NAMALWA (cell line): ENCODE measurements at regions not wholly inside any gene's neighbourhood (a gene's known extent, or its start where the extent isn't known, plus 50 kb on each side); places are given as distances from the start of the nearest gene placed in this dataset.

Experiments used
- DNase-seq: peaks from one replicate; pipeline ENCODE4 v3.0.0-alpha.2; 2015; ENCODE audit warnings: low spot score

DNA sequence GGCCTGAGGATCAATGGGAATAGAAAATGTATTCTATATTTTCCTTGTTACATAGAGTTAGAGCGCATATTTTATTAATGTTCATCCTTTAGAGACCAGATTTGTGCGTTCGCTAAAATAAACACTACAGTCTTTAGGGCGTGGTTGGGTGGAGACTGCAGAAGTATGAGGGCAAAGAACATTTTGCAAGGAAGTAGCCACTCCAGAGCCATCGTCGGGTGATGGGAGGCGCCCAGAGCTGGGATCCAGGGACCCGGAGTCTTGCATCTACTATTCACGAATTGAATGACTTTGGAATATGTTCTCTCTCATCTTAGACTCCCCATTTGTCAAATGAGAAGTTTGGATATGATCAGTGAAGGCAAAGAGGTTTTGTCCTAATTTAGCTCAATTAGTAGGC is 154.2 kb upstream of the IRX6 start:
- no peak for DNase-seq

DNA sequence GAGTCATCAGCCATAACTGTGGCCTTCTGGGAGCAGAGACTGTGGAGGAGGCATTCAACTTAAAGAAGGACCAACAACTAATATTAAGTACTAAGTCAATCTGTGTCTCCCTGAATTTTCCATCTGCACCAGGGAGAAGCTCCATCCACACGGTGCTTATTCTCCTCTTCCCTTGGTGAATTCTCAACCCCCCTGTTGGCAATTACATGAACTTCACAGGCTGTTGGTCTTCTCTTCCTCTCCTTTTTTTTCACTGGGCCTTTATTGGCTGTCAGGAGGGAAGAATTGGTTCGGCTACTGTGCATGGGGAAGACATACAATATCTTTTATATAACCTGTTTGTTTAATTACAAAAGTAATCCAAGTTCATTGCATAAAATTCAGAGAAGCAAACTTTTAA is 152.8 kb upstream of the IRX6 start:
- peak; percentile 2 for DNase-seq

DNA sequence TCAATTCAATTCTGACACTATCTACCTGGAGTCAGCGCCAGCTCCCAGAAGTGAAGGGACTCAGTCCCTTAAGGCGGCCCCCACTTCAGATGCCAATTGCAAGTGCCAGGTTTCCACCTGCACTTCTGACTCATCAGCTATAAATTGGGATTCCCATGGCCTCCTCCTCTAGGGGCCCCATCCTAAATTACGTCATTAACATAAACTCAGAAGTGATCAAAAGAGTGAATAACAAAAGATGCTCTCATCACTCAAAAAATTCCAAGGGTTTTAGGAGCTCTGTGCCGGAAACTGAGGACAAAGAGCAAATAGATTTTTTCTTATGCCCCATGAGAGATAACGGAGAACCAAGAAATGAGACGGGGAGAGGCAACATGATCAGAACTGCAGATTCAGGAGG is 148.6 kb upstream of the IRX6 start:
- no peak for DNase-seq

DNA sequence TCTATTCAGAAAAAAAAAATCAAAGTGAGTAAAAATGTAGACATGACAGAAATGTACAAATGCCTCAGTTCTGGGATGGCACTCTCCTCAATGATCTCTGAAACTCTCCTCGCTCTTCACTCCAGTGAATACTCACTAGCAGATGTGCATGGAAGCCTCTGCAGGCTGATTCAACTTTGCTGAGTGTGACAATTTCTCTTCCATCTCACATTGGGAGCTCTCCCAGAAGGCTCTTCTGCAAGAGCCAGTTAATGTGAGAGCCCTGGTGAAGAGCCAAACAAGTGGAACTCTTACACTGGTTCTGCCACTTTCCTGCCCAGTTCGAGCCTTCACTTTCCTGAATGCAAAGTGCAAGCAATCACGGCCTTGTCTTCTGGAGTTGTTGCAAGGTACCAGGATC is 147.1 kb upstream of the IRX6 start:
- DNase-seq, result no peak

DNA sequence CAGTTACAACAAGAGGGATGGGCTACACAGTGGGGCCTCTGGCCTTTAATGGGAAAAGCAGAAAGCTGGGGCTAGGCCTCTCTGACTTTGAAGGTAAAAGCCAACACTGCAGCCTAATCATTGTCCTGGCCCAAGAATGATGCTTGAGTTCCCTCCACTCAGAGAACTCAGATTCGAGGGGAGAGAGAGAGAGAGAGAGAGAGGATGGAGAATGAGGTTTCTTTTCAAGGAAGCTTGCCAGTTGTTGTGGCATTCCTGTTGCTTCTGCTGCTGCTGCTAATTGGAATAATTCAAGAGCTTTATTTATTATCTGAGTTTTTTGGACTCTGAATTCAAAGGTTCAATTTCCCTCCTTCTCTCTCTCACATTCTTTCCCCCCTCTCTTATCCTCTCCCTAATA is 144.6 kb upstream of the IRX6 start:
- DNase-seq, result no peak

DNA sequence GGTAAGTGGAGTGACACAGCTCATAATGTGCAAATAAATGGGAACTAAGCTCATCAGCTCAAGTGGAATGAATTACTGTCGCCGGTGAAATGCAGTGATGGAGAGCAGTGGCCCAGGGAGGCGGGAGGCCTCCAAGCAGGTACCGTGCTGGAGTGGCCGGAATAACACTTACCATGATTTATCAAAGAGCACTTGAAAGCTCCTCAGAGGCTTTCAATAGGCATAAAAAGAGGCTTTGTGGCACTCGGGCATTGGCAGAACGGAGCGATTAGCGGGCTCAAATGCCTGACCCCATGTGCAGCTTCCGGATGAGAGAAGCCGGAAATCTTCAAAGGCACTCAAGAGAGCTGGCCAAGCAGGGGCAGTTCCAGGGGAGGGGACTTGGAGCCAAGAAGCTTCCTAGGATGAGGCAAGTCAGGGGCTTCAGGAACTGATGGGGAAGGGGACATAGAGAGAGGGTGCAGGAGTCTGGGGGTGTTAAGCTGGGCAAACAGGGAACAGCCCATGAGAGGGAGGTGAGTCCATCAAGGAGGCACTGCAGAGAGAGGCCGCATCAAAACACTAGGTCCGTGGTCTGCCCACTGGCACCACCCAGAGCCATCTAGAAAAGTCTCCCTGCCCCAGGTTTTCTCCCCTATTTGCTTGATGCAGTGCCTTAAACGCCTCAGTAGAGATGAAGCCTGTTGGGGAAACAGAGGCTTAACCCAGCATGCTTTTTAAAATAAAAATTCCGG is 144.0 kb upstream of the IRX6 start:
- no peak for DNase-seq

DNA sequence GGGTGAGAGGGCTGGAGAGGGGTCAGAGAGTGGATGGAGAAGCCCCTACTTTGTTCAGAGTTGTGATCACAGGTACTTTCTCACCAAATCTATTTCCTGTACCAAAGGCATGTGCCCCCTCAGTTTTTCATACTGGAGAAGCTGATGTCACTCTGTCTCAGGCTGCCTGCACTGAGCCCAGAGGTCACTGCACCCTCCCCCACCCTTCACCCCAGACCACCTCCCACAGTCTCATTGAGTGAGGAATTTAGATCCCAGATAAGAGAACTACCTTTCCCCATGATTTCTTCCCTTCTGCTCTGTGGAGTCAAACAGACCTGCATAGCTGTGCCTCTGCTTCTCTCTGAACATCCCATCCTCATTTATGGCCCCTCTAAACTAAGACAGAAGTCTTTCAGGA is 140.0 kb upstream of the IRX6 start:
- DNase-seq, result no peak

DNA sequence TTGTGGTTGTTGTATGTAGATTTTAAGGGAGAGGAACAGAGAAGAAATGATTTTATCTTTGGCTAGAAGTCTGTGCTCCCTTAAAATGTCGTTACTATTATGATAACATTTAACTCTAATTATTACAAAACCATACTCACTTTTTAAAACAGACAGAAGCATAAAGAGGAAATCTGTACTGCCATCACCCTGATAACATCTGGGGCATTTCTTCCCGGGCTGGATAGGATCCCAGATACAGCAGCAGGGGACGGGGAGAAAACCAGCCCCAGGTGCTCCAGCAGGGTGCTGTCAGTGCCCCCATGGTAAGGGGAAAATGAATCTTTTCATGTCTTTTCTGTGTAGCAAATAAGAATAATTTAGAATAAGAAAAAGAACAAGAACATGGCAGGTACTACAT is 139.4 kb upstream of the IRX6 start:
- no peak for DNase-seq

DNA sequence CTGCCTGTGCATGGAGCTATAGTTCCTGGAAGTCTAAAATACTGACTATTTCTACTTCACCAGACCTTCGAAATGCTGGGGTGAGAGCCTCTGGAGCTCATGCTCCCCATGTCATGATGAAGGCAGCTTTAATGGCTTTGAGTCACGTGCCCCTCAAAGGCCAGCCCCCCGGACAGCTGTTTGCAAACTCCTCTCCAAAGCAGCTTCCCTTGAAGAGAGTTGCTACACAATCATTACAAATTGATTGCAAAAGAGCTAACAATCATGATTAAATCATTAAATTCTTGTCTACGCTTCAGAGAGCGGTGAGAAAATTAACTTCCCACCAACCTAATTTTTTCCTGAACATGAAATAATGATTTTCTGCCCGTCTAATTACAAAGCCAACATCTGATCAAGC is 134.8 kb upstream of the IRX6 start:
- no peak for DNase-seq

DNA sequence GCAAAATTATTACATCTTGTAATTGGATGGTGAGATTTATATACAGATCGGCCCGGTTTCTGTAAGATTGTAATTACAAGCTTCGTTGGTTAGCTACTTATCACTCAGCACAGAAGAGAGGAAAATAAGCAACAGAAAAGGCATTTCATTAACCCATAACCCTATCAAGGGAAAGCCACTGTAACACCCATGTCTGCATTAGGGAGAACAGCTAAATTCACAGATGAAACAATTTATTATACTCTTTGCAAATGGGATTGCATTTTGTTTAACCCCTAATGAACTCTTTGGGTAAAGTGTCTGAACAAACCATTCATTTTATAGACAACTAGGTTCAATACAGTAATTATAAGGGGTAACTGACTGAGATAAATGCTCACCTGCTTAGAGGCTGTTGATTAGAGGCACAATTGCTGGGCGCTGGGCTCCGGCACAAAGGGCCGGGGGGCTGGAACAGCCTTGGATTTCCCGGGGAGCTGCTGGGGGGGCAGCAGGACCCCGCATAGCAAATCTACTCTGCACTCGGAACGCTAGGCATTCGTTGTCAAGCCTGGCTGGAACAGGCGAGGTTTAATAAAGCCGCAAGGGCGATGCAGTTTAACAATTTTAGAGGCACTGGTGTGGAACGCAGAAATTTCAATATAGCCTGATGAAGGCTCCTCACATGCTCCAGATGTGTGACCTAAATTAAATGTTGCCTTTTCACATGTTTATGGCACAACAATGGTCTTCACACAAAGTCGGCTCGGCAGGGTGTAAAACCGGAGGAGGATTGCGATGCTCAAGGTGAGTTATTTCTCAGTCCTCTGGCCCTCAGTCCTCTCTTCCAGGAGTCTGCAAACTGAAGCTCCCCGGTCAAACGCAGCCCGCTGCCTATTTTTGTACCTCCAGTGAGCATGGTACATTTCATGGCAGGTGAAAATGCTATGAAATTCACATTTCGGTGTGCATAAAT is 134.0 kb upstream of the IRX6 start:
- DNase-seq, result no peak

DNA sequence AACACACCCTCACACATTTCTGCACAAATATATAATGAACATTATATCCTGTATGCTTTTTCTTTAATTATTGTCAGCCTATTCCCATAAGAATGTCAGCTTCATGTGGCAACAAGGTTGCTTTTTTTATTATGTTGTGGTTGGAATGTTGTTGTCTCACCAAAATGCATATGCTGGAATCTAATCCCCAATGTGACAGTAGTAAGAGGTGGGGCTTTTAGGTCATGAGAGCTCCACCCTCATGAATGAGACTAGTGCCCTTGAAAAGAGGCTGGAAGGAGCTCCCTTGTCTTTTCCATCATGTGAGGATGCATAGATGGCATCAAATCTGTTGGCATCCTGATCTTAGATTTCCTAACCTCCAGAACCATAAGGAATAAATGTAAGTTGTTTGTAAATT is 131.3 kb upstream of the IRX6 start:
- DNase-seq, result no peak

DNA sequence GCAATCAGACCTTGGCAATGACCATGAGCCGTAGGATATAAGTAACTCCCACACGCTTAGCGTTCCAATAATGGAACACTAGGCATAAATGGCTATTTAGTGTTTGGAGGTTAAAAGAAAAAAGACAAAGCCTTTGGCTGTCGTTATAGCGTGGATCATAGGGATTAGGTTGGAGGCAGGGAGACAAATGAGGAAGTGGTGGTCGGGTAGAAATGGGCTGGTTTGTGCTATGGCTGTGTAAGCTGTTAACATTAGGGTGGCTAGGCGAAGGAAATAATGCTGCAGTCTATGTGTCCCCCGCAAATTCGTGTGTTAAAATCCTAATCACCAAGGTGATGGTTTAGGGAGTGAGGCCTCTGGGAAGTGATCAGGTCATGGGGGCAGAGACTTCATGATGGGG is 120.4 kb upstream of the IRX6 start:
- no peak for DNase-seq

DNA sequence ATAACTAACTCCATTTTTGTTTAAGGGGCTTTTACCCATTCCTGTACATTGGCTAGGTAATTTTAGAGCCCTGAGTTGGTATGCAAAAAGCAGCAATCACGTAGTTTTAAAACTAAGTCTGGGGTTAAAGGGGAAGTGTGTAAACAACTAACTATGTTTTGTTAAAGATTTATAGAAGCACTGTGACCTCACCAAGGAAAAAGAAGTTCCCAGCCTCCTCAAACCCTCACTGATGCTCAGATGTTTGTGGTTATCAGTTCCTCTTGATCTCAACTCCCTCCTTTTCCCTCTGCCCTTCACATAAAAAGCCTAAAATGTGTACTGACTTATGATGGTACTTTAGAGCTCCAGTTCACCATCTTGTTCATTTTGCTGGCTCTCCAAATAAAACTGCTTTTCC is 119.9 kb upstream of the IRX6 start:
- no peak for DNase-seq

DNA sequence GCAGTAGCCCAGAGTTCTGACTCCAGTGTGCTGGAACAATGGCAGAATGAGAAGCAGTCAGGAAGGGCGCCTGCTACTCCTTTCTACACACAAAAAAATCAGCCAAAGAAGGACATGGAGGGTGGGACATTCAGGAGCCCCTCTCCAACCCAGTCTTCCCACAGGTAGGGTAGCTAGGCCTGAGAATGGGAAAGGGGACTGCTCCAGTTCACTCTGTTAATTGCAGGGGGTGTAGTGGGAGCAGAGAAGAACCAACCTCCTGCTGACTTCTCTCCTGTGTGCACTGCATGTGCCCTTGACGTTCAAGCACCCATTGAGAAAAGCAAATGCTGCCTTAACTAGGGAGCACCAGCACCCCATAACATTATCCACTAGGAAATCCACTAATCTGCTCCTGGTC is 119.1 kb upstream of the IRX6 start:
- DNase-seq, result no peak

DNA sequence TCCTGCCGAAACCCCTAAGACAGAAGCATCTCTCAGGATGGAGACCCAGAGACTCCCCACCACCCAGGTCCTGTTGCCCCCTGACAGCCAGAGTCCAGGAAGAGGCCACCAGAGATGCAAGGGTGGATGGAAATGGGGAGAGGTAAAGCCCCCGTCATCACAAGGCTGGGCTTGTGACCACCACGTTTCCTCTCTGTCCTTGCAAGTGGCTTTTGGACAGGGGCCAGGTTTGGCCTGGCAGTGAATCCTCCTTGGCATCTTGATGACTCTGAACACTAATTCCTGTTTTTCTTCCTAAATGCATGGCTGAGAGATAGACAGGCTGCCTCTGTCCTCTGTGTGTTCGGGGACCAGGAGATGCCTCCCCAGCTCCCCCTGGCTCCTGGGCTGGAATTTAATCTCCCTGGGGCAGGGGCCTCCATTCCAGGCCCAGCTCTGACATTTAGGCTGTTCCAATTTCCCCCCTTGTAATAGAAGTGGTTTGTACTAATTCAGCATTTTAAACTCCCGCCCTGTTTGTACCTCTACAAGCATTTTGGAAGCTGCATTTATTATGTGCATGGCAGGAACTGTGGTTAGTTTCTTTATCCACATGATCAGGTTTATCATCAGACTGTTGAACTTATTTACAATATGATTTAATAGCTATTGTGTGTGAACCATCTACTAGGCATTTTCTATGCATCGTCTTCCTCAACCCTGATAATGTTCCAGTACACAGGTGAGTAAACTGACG is 116.1 kb upstream of the IRX6 start:
- no peak for DNase-seq

DNA sequence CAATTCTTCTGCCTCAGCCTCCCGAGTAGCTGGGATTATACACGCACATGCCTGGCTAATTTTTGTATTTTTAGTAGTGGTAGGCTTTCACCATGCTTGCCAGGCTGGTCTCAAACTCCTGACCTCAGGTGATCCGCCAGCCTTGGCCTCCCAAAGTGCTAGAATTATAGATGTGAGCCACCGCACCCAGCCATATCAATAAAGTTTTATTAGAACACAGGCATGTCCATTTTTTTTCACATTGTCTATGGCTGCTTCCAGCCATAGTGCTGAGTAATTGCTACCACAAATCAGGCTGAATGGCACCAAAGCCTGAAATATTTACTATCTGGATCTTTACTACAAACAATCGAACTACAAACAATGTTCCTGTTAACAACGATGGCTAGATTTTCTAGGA is 114.4 kb upstream of the IRX6 start:
- DNase-seq, result no peak

DNA sequence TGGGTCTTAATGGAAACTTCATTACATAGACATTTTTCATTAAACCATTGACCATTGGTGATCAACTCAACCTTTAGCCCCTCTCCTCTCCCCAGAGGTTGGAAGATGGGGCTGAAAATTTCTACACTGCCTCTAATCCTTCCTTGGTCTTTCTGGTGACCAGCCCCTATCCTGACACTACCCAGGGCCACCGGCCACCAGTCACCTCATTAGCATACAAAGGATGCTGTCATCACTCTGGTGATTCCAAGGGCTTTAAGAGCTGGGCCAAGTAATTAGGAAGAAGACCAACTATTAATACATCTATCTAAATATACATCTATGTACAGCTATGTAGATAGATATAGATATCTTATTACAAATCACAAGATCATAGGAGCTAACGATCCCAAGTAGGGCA is 111.2 kb upstream of the IRX6 start:
- no peak for DNase-seq

DNA sequence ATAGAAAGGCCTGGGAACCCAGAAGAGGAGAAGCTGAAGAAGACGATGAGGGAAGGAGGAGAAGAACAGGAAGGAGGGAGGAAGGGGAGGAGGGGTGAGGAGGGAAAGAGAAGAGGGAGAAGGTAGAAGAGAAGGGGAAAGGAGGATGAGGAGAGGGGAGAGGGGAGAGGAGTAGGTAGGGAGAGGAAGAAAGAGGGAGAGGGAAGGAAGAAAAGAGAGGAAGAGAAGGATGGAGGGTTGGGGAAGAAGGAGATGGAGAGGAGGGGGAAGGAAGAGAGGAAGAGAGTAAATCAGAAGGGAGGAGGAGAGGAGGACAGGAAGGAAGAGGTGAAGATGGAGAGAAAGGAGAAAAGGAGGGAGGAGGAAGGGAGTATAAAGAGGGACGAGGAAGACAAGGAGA is 109.6 kb upstream of the IRX6 start:
- DNase-seq, result no peak

DNA sequence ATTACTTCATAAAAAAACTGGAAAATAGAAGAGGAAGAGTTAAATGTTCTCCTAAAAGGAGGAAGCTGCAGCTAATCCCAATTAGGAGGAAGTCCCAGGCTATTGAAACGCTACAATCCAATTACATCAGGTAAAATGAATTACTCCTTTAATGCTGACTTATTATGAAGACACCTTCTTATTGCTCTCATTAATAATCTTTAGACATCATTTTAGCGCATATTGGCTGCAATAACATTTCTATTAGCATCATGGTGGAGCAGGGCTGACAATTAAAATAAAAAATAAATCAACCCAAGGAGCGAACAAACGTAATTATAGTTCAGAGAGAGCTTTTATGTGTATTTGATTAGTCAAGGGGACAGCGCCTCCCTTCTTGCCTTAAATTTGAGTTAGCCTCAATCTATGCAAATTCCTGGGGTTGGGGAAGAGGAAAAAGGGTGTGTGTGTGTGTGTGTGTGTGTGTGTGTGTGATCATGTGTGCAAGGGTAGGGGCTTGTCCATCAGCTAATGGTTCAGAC is 109.0 kb upstream of the IRX6 start:
- DNase-seq, result no peak

DNA sequence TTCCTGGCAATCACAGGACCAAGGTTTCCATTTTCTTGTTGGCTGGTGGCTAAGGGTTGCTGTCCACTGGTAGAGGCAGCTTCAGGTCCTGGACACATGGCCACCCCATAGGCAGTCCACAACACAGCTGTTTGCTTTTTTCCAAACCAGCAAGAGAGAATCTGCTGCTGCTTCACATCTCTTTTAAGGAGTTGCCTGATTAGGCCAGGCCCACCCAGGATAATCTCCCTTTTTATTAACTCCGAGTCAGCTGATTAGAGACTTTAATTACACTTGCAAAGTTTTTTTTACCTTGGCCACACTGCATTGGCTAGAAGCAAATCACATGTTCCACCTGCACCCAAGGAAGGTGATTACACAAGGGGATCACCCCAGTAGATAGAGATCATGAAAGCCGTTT is 106.6 kb upstream of the IRX6 start:
- DNase-seq, result no peak

DNA sequence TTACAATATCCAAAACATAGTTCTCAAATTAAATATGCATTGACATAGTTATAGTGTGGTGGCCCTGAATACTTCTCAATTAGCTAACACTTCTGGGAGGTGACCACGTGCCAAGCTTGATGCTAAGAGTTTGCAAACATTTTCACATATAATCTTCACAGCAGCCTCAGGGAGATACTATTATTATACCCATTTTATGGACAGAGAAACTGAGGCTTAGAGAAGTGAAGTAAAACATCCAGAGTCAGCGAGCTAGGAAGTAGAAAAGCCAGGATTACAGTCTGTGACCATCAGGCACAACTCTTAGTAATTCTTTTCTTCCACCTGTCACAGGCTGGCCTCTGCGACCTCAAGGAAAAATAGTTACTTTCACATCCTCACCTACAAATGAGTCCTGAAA is 102.2 kb upstream of the IRX6 start:
- DNase-seq, result no peak

DNA sequence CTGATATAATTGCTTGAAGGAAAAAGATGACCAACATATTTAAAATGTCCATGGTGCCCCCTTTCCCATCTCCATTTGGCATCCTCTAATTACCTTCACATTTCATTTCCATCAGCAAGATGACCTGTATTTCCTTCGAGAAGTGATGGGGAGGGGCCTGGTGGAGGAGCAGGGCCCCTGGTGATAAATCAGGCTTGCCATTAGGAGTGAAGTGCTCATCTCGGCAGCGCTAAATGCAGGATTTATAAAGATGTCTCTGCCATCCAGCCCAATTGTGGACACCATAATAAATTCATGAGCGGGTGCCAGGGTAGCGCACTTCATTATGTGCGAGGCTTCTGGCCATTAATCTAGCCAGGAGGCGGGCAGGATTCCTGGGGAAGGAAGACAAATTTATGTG is 101.5 kb upstream of the IRX6 start:
- DNase-seq, result no peak
